HEK293 (cell line): ENCODE measurements at regions not wholly inside any gene's neighbourhood (a gene's known extent, or its start where the extent isn't known, plus 50 kb on each side); places are given as distances from the start of the nearest gene placed in this dataset.

Experiments
- CTCF ChIA-PET: fragments of 350-600 bp; formaldehyde crosslinking; extraction: SDS; loops from one replicate; lab custom pipeline; 2021; ENCODE audit warnings: antibody characterized with exemption; lab: Yijun Ruan, JAX
- POLR2A ChIA-PET: fragments of 300-600 bp; formaldehyde crosslinking; extraction: SDS; loops from one replicate; lab custom pipeline; 2020; ENCODE audit warnings: antibody characterized with exemption, inconsistent platforms; lab: Yijun Ruan, JAX
- H3K27ac ChIP-seq: fragments of 200-500 bp; sonication (Bioruptor generic); 2 replicates; pipeline ENCODE4 v1.5.1; 2014; ENCODE audit warnings: low read depth, low read length, control low read depth, inconsistent platforms; ENCODE audit errors: extremely low read depth
- H3K36me3 ChIP-seq, 2 experiments: fragments of 200-500 bp in 1 of 2; sonication (Bioruptor generic) in 1 of 2; 1 replicate in 1 of 2; 2 replicates in 1 of 2; pipeline ENCODE4 v1.5.1; 2014 to 2017; ENCODE audit warnings: inconsistent platforms in 2 of 2, low read length in 2 of 2; ENCODE audit not compliant: control insufficient read depth in 2 of 2, insufficient read depth in 1 of 2
- H3K4me1 ChIP-seq: fragments of 200-500 bp; sonication (Bioruptor generic); 2 replicates; pipeline ENCODE4 v1.5.1; 2014; ENCODE audit warnings: mild to moderate bottlenecking, low read length, inconsistent platforms; ENCODE audit not compliant: control insufficient read depth, insufficient read depth
- H3K4me3 ChIP-seq: 2 replicates; pipeline ENCODE4 v1.5.1; 2011; ENCODE audit warnings: low read depth, mild to moderate bottlenecking, control low read depth, low read length, moderate library complexity
- H3K9me3 ChIP-seq: fragments of 200-500 bp; sonication (Bioruptor generic); 2 replicates; pipeline ENCODE4 v1.5.1; 2014; ENCODE audit warnings: low read depth, low read length, inconsistent platforms; ENCODE audit not compliant: control insufficient read depth, insufficient read depth
- KLF10 ChIP-seq: fragments of 450-650 bp; IDR thresholded peaks from 2 replicates; pipeline ENCODE4 v1.5.1; 2018; ENCODE audit warnings: missing biosample characterization, mild to moderate bottlenecking, missing genetic modification characterization
- KLF7 ChIP-seq: fragments of 450-650 bp; formaldehyde crosslinking; IDR thresholded peaks from 2 replicates; pipeline ENCODE4 v1.5.1; 2016; ENCODE audit warnings: missing biosample characterization, missing genetic modification characterization, borderline replicate concordance
- WT1 ChIP-seq: fragments of 450-650 bp; formaldehyde crosslinking; IDR thresholded peaks from 2 replicates; pipeline ENCODE4 v1.5.1; 2016; ENCODE audit warnings: missing biosample characterization, missing genetic modification characterization
- ZBTB20 ChIP-seq: fragments of 450-650 bp; formaldehyde crosslinking; IDR thresholded peaks from 2 replicates; pipeline ENCODE4 v1.5.1; 2016; ENCODE audit warnings: missing biosample characterization, missing genetic modification characterization
- ZFHX2 ChIP-seq: fragments of 450-650 bp; formaldehyde crosslinking; conservative IDR thresholded peaks from 2 replicates; pipeline ENCODE4 v1.5.1; 2016; ENCODE audit warnings: missing biosample characterization, missing genetic modification characterization
- ZIC2 ChIP-seq: fragments of 450-650 bp; formaldehyde crosslinking; IDR thresholded peaks from 2 replicates; pipeline ENCODE4 v1.5.1; 2016; ENCODE audit warnings: missing biosample characterization, missing genetic modification characterization
- ZNF133 ChIP-seq: fragments of 450-650 bp; formaldehyde crosslinking; IDR thresholded peaks from 2 replicates; pipeline ENCODE4 v1.5.1; 2016; ENCODE audit warnings: missing biosample characterization, missing genetic modification characterization
- ZNF138 ChIP-seq: fragments of 450-650 bp; formaldehyde crosslinking; IDR thresholded peaks from 2 replicates; pipeline ENCODE4 v1.5.1; 2016; ENCODE audit warnings: missing biosample characterization, missing genetic modification characterization, borderline replicate concordance
- ZNF2 ChIP-seq: fragments of 450-650 bp; formaldehyde crosslinking; IDR thresholded peaks from 2 replicates; pipeline ENCODE4 v1.5.1; 2016; ENCODE audit warnings: missing biosample characterization, missing genetic modification characterization
- ZNF221 ChIP-seq: fragments of 450-650 bp; formaldehyde crosslinking; IDR thresholded peaks from 2 replicates; pipeline ENCODE4 v1.5.1; 2017; ENCODE audit warnings: missing biosample characterization, missing genetic modification characterization, borderline replicate concordance
- ZNF239 ChIP-seq: fragments of 450-650 bp; formaldehyde crosslinking; IDR thresholded peaks from 2 replicates; pipeline ENCODE4 v1.5.1; 2016; ENCODE audit warnings: missing biosample characterization, missing genetic modification characterization
- ZNF24 ChIP-seq: fragments of 450-650 bp; formaldehyde crosslinking; IDR thresholded peaks from 2 replicates; pipeline ENCODE4 v1.5.1; 2016; ENCODE audit warnings: missing biosample characterization, missing genetic modification characterization
- ZNF324 ChIP-seq: fragments of 450-650 bp; formaldehyde crosslinking; IDR thresholded peaks from 2 replicates; pipeline ENCODE4 v1.5.1; 2016; ENCODE audit warnings: missing biosample characterization, missing genetic modification characterization
- ZNF354C ChIP-seq: fragments of 450-650 bp; formaldehyde crosslinking; IDR thresholded peaks from 2 replicates; pipeline ENCODE4 v1.5.1; 2016; ENCODE audit warnings: missing biosample characterization, missing genetic modification characterization, low read depth, borderline replicate concordance
- ZNF37A ChIP-seq: fragments of 450-650 bp; IDR thresholded peaks from 2 replicates; pipeline ENCODE4 v1.5.1; 2018; ENCODE audit warnings: missing biosample characterization, missing genetic modification characterization
- ZNF394 ChIP-seq: fragments of 450-650 bp; formaldehyde crosslinking; IDR thresholded peaks from 2 replicates; pipeline ENCODE4 v1.5.1; 2016; ENCODE audit warnings: missing biosample characterization, missing genetic modification characterization, mild to moderate bottlenecking, moderate library complexity, borderline replicate concordance
- ZNF398 ChIP-seq: fragments of 450-650 bp; formaldehyde crosslinking; IDR thresholded peaks from 2 replicates; pipeline ENCODE4 v1.5.1; 2017; ENCODE audit warnings: missing biosample characterization, missing genetic modification characterization
- ZNF501 ChIP-seq: fragments of 450-650 bp; formaldehyde crosslinking; IDR thresholded peaks from 2 replicates; pipeline ENCODE4 v1.5.1; 2016; ENCODE audit warnings: missing biosample characterization, missing genetic modification characterization
- ZNF596 ChIP-seq: fragments of 450-650 bp; IDR thresholded peaks from 2 replicates; pipeline ENCODE4 v1.5.0; 2018; ENCODE audit warnings: missing biosample characterization, mild to moderate bottlenecking, missing genetic modification characterization, moderate library complexity
- ZNF610 ChIP-seq: fragments of 450-650 bp; formaldehyde crosslinking; IDR thresholded peaks from 2 replicates; pipeline ENCODE4 v1.5.1; 2016; ENCODE audit warnings: missing biosample characterization, missing genetic modification characterization, borderline replicate concordance
- ZNF621 ChIP-seq: fragments of 450-650 bp; formaldehyde crosslinking; IDR thresholded peaks from 2 replicates; pipeline ENCODE4 v1.5.1; 2017; ENCODE audit warnings: missing biosample characterization, missing genetic modification characterization
- ZNF639 ChIP-seq: fragments of 450-650 bp; formaldehyde crosslinking; IDR thresholded peaks from 2 replicates; pipeline ENCODE4 v1.5.1; 2016; ENCODE audit warnings: missing biosample characterization, missing genetic modification characterization
- ZSCAN5A ChIP-seq: fragments of 450-650 bp; formaldehyde crosslinking; IDR thresholded peaks from 2 replicates; pipeline ENCODE4 v1.5.1; 2016; ENCODE audit warnings: missing biosample characterization, missing genetic modification characterization
- TF ChIP-seq, protein P1 (sequence below): fragments of 450-650 bp; formaldehyde crosslinking; IDR thresholded peaks from 2 replicates; pipeline ENCODE4 v1.5.1; 2016; ENCODE audit warnings: missing biosample characterization, missing genetic modification characterization

- no peak for TF ChIP-seq ZNF2 (tag by site-specific recombination)
- TF ChIP-seq ZNF354C (tag by site-specific recombination), result no peak
- TF ChIP-seq ZNF639, result no peak
- no peak for TF ChIP-seq ZNF324 (tag by site-specific recombination)
- TF ChIP-seq, protein P1, sequence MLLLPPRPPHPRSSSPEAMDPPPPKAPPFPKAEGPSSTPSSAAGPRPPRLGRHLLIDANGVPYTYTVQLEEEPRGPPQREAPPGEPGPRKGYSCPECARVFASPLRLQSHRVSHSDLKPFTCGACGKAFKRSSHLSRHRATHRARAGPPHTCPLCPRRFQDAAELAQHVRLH, result no peak
- no peak for TF ChIP-seq ZNF610 (tag by site-specific recombination)
- TF ChIP-seq ZNF398 (tag by site-specific recombination), result no peak
- TF ChIP-seq ZNF37A (tag by site-specific recombination), result no peak
- TF ChIP-seq ZNF501 (tag by site-specific recombination), result no peak
- TF ChIP-seq KLF10 (tag by site-specific recombination), result no peak
- no peak for TF ChIP-seq ZSCAN5A (tag by site-specific recombination)
- TF ChIP-seq ZFHX2 (tag by site-specific recombination), result no peak
Observed at GRCh38 chr12:126033751-126034150, 968.5 kb downstream of the AACS start (continued).

- ChIA-PET POLR2A (no interaction called here), CTCF (no interaction called here)
- TF ChIP-seq ZNF394, result no peak
- TF ChIP-seq ZNF221 (tag by site-specific recombination), result no peak
- TF ChIP-seq ZNF24 (tag by site-specific recombination), result no peak
- TF ChIP-seq ZNF621, result no peak
- no peak for TF ChIP-seq ZIC2 (tag by site-specific recombination)
- TF ChIP-seq KLF7 (tag by site-specific recombination), result no peak
- TF ChIP-seq WT1 (tag by site-specific recombination), result no peak
- no peak for TF ChIP-seq ZNF138 (tag by site-specific recombination)
- no peak overlapping the region for H3K27ac ChIP-seq
- no peaks in the 10 kb centered on the region for H3K4me1 ChIP-seq
- H3K4me3 ChIP-seq, result no peak overlapping the region
- no peaks in the 10 kb centered on the region for H3K36me3 ChIP-seq
- no peaks in the 10 kb centered on the region for H3K9me3 ChIP-seq
Observed at GRCh38 chr12:126036348-126036747, 971.1 kb downstream of the AACS start.

DNA sequence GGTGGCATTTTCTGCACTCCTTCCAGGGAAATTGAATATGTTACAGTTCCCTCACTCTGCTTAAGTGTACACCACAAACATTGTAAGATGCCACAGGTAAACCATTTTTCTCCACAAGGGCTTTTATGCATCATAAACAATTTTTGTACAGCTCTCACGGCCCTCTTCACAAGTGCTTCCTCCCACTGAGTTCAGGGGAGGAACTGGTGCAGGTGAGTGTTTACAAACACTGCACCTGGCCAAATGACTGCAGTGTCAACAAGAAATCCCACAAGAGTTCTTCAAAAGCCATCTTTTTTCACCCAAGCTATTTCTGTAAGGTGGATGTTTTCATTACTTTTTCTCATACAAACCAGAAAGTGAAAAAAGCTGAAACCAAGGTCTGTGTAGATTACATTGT is 973.2 kb downstream of the AACS start:
- no peak overlapping the region for H3K4me3 ChIP-seq
- no peak overlapping the region for H3K27ac ChIP-seq
- H3K36me3 ChIP-seq, result no peaks in the 10 kb centered on the region
- ChIA-PET CTCF (interaction anchor here (0.6 kb wide), 1 partner anchor 181 kb away, joined by 3 read pairs; no protein-coding TSS in a partner anchor), POLR2A (interaction anchor here (0.7 kb wide), 1 partner anchor 446 kb away, joined by 6 read pairs; no protein-coding TSS in a partner anchor)
- no peaks in the 10 kb centered on the region for H3K9me3 ChIP-seq
- H3K4me1 ChIP-seq, result no peaks in the 10 kb centered on the region
- TF ChIP-seq ZNF2 (tag by site-specific recombination) (no peak), ZNF239 (no peak), ZNF133 (tag by site-specific recombination) (no peak), ZNF639 (no peak), ZBTB20 (tag by site-specific recombination) (no peak), ZIC2 (tag by site-specific recombination) (no peak), ZNF596 (tag by site-specific recombination) (no peak)
